Thyroid gland (tissue), 4 donors: ENCODE measurements at regions not wholly inside any gene's neighbourhood (a gene's known extent, or its start where the extent isn't known, plus 50 kb on each side); places are given as distances from the start of the nearest gene placed in this dataset.

Experiments
- DNase-seq, 2 donors: peaks; one replicate each; pipeline ENCODE4 v3.0.0-alpha.2; 2019
- H3K27ac ChIP-seq, 3 donors: fragments of 200-600 bp; sonication (generic); 1 replicate in 2 of 3; 2 replicates in 1 of 3; pipeline ENCODE4 v1.5.1; 2016 to 2019; ENCODE audit warnings: mild to moderate bottlenecking in 1 of 3, moderate library complexity in 1 of 3
- H3K27me3 ChIP-seq: fragments of 200-600 bp; sonication (generic); one replicate; pipeline ENCODE4 v1.5.1; 2019
- H3K36me3 ChIP-seq, 2 donors: fragments of 200-600 bp; sonication (generic); one replicate each; pipeline ENCODE4 v1.5.1; 2016 to 2019
- H3K4me1 ChIP-seq, 2 donors: fragments of 200-600 bp; sonication (generic); one replicate each; pipeline ENCODE4 v1.5.1; 2017 to 2019
- H3K4me3 ChIP-seq, 3 donors: fragments of 200-600 bp; sonication (generic); replicated peaks in 1 of 3; 1 replicate in 2 of 3; 2 replicates in 1 of 3; pipeline ENCODE4 v1.5.1; 2016; ENCODE audit warnings: mild to moderate bottlenecking in 1 of 3
- H3K9me3 ChIP-seq: fragments of 200-600 bp; sonication (generic); one replicate; pipeline ENCODE4 v1.5.1; 2017
- CTCF ChIP-seq, 6 experiments: fragments of 200-600 bp in 3 of 6; fragments of 450-650 bp in 3 of 6; sonication (generic) in 3 of 6; IDR thresholded peaks; one replicate each; pipeline ENCODE4 v1.5.1; 2016 to 2019; ENCODE audit warnings: antibody characterized with exemption in 6 of 6, mild to moderate bottlenecking in 2 of 6, inconsistent platforms in 1 of 6, moderate library complexity in 1 of 6
- POLR2A ChIP-seq, 2 donors: fragments of 450-650 bp; IDR thresholded peaks; one replicate each; pipeline ENCODE4 v1.6.1; 2017; ENCODE audit warnings: antibody characterized with exemption in 2 of 2, mild to moderate bottlenecking in 2 of 2, moderate library complexity in 1 of 2
- WGBS, 2 donors: methylation state at CpG; one replicate each; pipeline ENCODE4 v1.1.5; 2017; 5-methylcytosine and 5-hydroxymethylcytosine counted together
- intact Hi-C: fragments of 100-400 bp; cut with DNase I; formaldehyde crosslinking; loops from one replicate; pipeline ENCODE4 v1.15.1; 2023

GRCh38 chr5:39665328-39665727 is 240.5 kb upstream of the DAB2 start:
- Histone ChIP-seq H3K4me3 (no peak overlapping the region), H3K27me3 (no peaks in the 10 kb centered on the region), H3K4me1 (no peaks in the 10 kb centered on the region), H3K9me3 (no peaks in the 10 kb centered on the region), H3K27ac (no peak overlapping the region), H3K36me3 (no peaks in the 10 kb centered on the region)
- TF ChIP-seq CTCF (IDR thresholded peaks at IDR 0.05) (no peak), POLR2A (IDR thresholded peaks at IDR 0.05) (no peak)
- no peak for DNase-seq
- intact Hi-C loops, result no loop called here
- WGBS, 2 donors, result 95 to 98% methylated on average over 18 to 23 of the region's 23 CpGs

GRCh38 chr5:39662945-39663344 is 238.2 kb upstream of the DAB2 start:
- no peak for DNase-seq
- Histone ChIP-seq H3K4me3 (no peak overlapping the region), H3K27me3 (no peaks in the 10 kb centered on the region), H3K9me3 (no peaks in the 10 kb centered on the region), H3K4me1 (no peaks in the 10 kb centered on the region), H3K27ac (no peak overlapping the region), H3K36me3 (no peaks in the 10 kb centered on the region)
- TF ChIP-seq POLR2A (IDR thresholded peaks at IDR 0.05), result no peak
- intact Hi-C loops, result no loop called here
- 89% methylated on average over 3 of the region's 3 CpGs for WGBS, 2 donors

- H3K4me1 ChIP-seq, result no peaks in the 10 kb centered on the region
- H3K27me3 ChIP-seq, result no peaks in the 10 kb centered on the region
- DNase-seq, result no peak
- H3K36me3 ChIP-seq, result no peaks in the 10 kb centered on the region
- H3K9me3 ChIP-seq, result no peaks in the 10 kb centered on the region
- intact Hi-C loops, result no loop called here
- no peak overlapping the region for H3K4me3 ChIP-seq
- H3K27ac ChIP-seq, result no peak overlapping the region
- TF ChIP-seq POLR2A (IDR thresholded peaks at IDR 0.05), result no peak
- TF ChIP-seq CTCF (IDR thresholded peaks at IDR 0.05), result no peak
Measured at GRCh38 chr5:39661026-39661779, 236.4 kb upstream of the DAB2 start.

GRCh38 chr5:39660020-39660419 is 235.2 kb upstream of the DAB2 start:
- TF ChIP-seq CTCF (IDR thresholded peaks at IDR 0.05) (no peak), POLR2A (IDR thresholded peaks at IDR 0.05) (no peak)
- Histone ChIP-seq H3K36me3 (no peaks in the 10 kb centered on the region), H3K27me3 (no peaks in the 10 kb centered on the region), H3K4me3 (no peak overlapping the region), H3K27ac (no peak overlapping the region), H3K4me1 (no peaks in the 10 kb centered on the region), H3K9me3 (no peaks in the 10 kb centered on the region)
- 92% methylated on average over 1 of the region's 1 CpG for WGBS, 2 donors
- no peak for DNase-seq
- intact Hi-C loops, result no loop called here

- Histone ChIP-seq H3K27me3 (no peaks in the 10 kb centered on the region), H3K4me3 (no peak overlapping the region), H3K27ac (no peak overlapping the region), H3K4me1 (no peaks in the 10 kb centered on the region), H3K9me3 (no peaks in the 10 kb centered on the region), H3K36me3 (no peaks in the 10 kb centered on the region)
- TF ChIP-seq POLR2A (IDR thresholded peaks at IDR 0.05) (no peak), CTCF (IDR thresholded peaks at IDR 0.05) (no peak)
- no peak for DNase-seq
- WGBS, 2 donors, result 92 to 96% methylated on average over 4 of the region's 4 CpGs
- intact Hi-C loops, result no loop called here
Measured at GRCh38 chr5:39658866-39659265, 234.1 kb upstream of the DAB2 start.
